HG03196 (cell line): ENCODE measurements at regions not wholly inside any gene's neighbourhood (a gene's known extent, or its start where the extent isn't known, plus 50 kb on each side); places are given as distances from the start of the nearest gene placed in this dataset.

ENCODE experiments used
- ATAC-seq: cut with Tn5 transposase; IDR thresholded peaks from one replicate; pipeline ENCODE4 v1.9.1; 2021; ENCODE audit not compliant: unreplicated experiment

- no peak for ATAC-seq
Observed at GRCh38 chr4:173934933-173935620, 348.4 kb downstream of the FBXO8 start.

GRCh38 chr4:173934201-173934600, 349.3 kb downstream of the FBXO8 start:
- ATAC-seq, result no peak

- no peak for ATAC-seq
Observed at GRCh38 chr4:173932701-173933100, 350.8 kb downstream of the FBXO8 start.

- no peak for ATAC-seq
Observed at GRCh38 chr4:173930329-173930967, 353.0 kb downstream of the FBXO8 start.

GRCh38 chr4:173929921-173930320, 353.5 kb downstream of the FBXO8 start:
- ATAC-seq, result no peak

GRCh38 chr4:173924561-173924960, 358.9 kb downstream of the FBXO8 start:
- ATAC-seq, result no peak

GRCh38 chr4:173919861-173920260, 363.6 kb downstream of the FBXO8 start:
- ATAC-seq, result no peak

- no peak for ATAC-seq
Observed at GRCh38 chr4:173919196-173919595, 364.3 kb downstream of the FBXO8 start.

GRCh38 chr4:173917255-173917960, 366.1 kb downstream of the FBXO8 start:
- ATAC-seq, result no peak

GRCh38 chr4:173913496-173913895, 370.0 kb downstream of the FBXO8 start:
- ATAC-seq, result no peak

- no peak for ATAC-seq
Observed at GRCh38 chr4:173912384-173912783, 371.1 kb downstream of the FBXO8 start.

- ATAC-seq, result no peak
Observed at GRCh38 chr4:173910891-173911290, 372.6 kb downstream of the FBXO8 start.

GRCh38 chr4:173909294-173909693, 374.2 kb downstream of the FBXO8 start:
- no peak for ATAC-seq

GRCh38 chr4:173899813-173900212, 369.8 kb upstream of the HAND2 start:
- ATAC-seq, result no peak

GRCh38 chr4:173891072-173891471, 361.0 kb upstream of the HAND2 start:
- no peak for ATAC-seq

GRCh38 chr4:173883821-173884220, 353.8 kb upstream of the HAND2 start:
- ATAC-seq, result no peak

GRCh38 chr4:173880897-173881296, 350.9 kb upstream of the HAND2 start:
- ATAC-seq, result no peak

- no peak for ATAC-seq
Observed at GRCh38 chr4:173879509-173879908, 349.5 kb upstream of the HAND2 start.

GRCh38 chr4:173878701-173879100, 348.7 kb upstream of the HAND2 start:
- ATAC-seq, result no peak

- ATAC-seq, result no peak
Observed at GRCh38 chr4:173871643-173872042, 341.6 kb upstream of the HAND2 start.

GRCh38 chr4:173866322-173867026, 336.4 kb upstream of the HAND2 start:
- ATAC-seq, result no peak

- ATAC-seq, result no peak
Observed at GRCh38 chr4:173862754-173863153, 332.7 kb upstream of the HAND2 start.
